ENCODE measurements at regions not wholly inside any gene's neighbourhood (a gene's known extent, or its start where the extent isn't known, plus 50 kb on each side); places are given as distances from the start of the nearest gene placed in this dataset.

DNA sequence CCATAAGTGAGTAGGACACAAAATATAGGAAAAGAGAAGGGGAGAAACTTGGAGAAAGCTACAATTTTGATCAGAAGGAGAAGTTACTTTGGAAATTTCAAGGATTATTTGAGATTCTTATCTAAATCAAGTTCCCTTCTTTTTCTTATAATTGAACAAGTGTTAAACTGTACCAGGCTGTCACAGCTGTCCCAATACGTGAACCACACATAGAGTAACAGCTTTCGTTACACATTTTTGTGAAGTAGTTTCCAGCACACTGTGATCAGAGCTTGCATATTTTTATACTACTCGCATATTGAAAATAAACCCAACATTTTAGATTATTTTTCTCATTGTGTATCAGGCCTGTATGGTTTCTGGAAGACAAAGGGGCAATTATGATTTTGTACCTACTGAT, 412.8 kb upstream of the PSMD7 start:
- TF ChIP-seq CTCF (IDR thresholded peaks at IDR 0.05; ENCODE audit: control insufficient read depth, extremely low read depth, insufficient read depth): no peak

GRCh38 chr16:73883126-73883525, 413.5 kb upstream of the PSMD7 start:
- no peak for TF ChIP-seq CTCF (IDR thresholded peaks at IDR 0.05; ENCODE audit: control insufficient read depth, extremely low read depth, insufficient read depth)
- no peak for DNase-seq (ENCODE audit: low read depth)
- no peak overlapping the region for H3K4me3 ChIP-seq (ENCODE audit: low read depth, low read length)

More for the DNA sequence above, 412.8 kb upstream of the PSMD7 start:
- no peak for DNase-seq (ENCODE audit: low read depth)
- H3K4me3 ChIP-seq (ENCODE audit: low read depth, low read length): no peak overlapping the region

DNA sequence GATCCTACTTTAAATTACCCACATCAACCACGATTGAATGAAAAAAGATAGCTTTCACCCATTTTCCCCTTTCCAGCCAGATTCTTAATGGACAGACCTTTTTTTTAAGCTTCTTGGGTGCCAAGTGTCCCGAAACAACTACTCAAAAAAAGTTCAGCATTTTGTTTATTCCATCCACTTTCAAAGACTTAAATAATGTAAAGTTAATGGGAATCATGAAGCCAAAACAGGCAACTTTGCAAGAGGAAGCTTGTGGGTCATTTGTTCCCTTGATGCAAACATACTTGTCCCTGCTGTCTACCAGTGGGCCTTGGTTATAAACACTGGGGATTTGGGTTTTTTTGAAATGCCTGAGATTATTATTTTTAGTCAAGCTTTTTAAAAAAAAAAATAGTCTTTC, 414.0 kb upstream of the PSMD7 start:
- DNase-seq (ENCODE audit: low read depth): no peak
- no peak overlapping the region for H3K4me3 ChIP-seq (ENCODE audit: low read depth, low read length)
- TF ChIP-seq CTCF (IDR thresholded peaks at IDR 0.05; ENCODE audit: control insufficient read depth, extremely low read depth, insufficient read depth): no peak

- TF ChIP-seq CTCF (IDR thresholded peaks at IDR 0.05; ENCODE audit: control insufficient read depth, extremely low read depth, insufficient read depth): no peak
- no peak overlapping the region for H3K4me3 ChIP-seq (ENCODE audit: low read depth, low read length)
- no peak for DNase-seq (ENCODE audit: low read depth)
These were observed 414.6 kb upstream of the PSMD7 start for GRCh38 chr16:73882033-73882432.

GRCh38 chr16:73879621-73880020, 417.0 kb upstream of the PSMD7 start:
- no peak overlapping the region for H3K4me3 ChIP-seq (ENCODE audit: low read depth, low read length)
- no peak for DNase-seq (ENCODE audit: low read depth)
- no peak for TF ChIP-seq CTCF (IDR thresholded peaks at IDR 0.05; ENCODE audit: control insufficient read depth, extremely low read depth, insufficient read depth)

GRCh38 chr16:73878611-73879010, 418.0 kb upstream of the PSMD7 start:
- peak; percentile 76 for TF ChIP-seq CTCF (IDR thresholded peaks at IDR 0.05; ENCODE audit: control insufficient read depth, extremely low read depth, insufficient read depth)
- no peak overlapping the region for H3K4me3 ChIP-seq (ENCODE audit: low read depth, low read length)
- DNase-seq (ENCODE audit: low read depth): peak; percentile 51

GRCh38 chr16:73877150-73877549, 419.5 kb upstream of the PSMD7 start:
- TF ChIP-seq CTCF (IDR thresholded peaks at IDR 0.05; ENCODE audit: control insufficient read depth, extremely low read depth, insufficient read depth): no peak
- no peak overlapping the region for H3K4me3 ChIP-seq (ENCODE audit: low read depth, low read length)
- DNase-seq (ENCODE audit: low read depth): no peak
